ENCODE measurements at regions not wholly inside any gene's neighbourhood (a gene's known extent, or its start where the extent isn't known, plus 50 kb on each side); places are given as distances from the start of the nearest gene placed in this dataset.
"Not testable (repeated sequence)": the region's sequence is repeated elsewhere in the genome, so short reads cannot be mapped to it uniquely, and the experiment has no call there.

- no peak for DNase-seq
Observed at GRCh38 chr5:109992264-109992915, 302.7 kb downstream of the MAN2A1 start.

GRCh38 chr5:109994135-109994534, 304.4 kb downstream of the MAN2A1 start:
- no peak for DNase-seq

GRCh38 chr5:109996246-109996645, 306.5 kb downstream of the MAN2A1 start:
- DNase-seq = no peak

GRCh38 chr5:109997161-109997560, 307.4 kb downstream of the MAN2A1 start:
- DNase-seq = no peak

GRCh38 chr5:109998208-109998607, 308.5 kb downstream of the MAN2A1 start:
- DNase-seq = no peak

- no peak for DNase-seq
Observed at GRCh38 chr5:109998726-109999125, 309.0 kb downstream of the MAN2A1 start.

GRCh38 chr5:110001648-110002047, 311.9 kb downstream of the MAN2A1 start:
- DNase-seq = no peak

GRCh38 chr5:110002652-110003051, 312.9 kb downstream of the MAN2A1 start:
- DNase-seq = no peak

- not testable (repeated sequence) for DNase-seq
Observed at GRCh38 chr5:110005907-110006562, 316.3 kb downstream of the MAN2A1 start.

- DNase-seq = no peak
Observed at GRCh38 chr5:110007101-110007500, 317.4 kb downstream of the MAN2A1 start.

GRCh38 chr5:110008131-110008530, 318.4 kb downstream of the MAN2A1 start:
- no peak for DNase-seq

- DNase-seq = no peak
Observed at GRCh38 chr5:110012145-110012544, 322.4 kb downstream of the MAN2A1 start.

- no peak for DNase-seq
Observed at GRCh38 chr5:110013017-110013416, 323.3 kb downstream of the MAN2A1 start.

- DNase-seq = no peak
Observed at GRCh38 chr5:110017854-110018253, 328.1 kb downstream of the MAN2A1 start.

GRCh38 chr5:110018509-110018908, 328.8 kb downstream of the MAN2A1 start:
- no peak for DNase-seq

- DNase-seq = no peak
Observed at GRCh38 chr5:110019119-110019518, 329.4 kb downstream of the MAN2A1 start.

GRCh38 chr5:110019780-110020179, 330.1 kb downstream of the MAN2A1 start:
- DNase-seq = no peak

GRCh38 chr5:110021251-110021650, 331.5 kb downstream of the MAN2A1 start:
- DNase-seq = no peak

- no peak for DNase-seq
Observed at GRCh38 chr5:110025160-110025559, 335.4 kb downstream of the MAN2A1 start.

- no peak for DNase-seq
Observed at GRCh38 chr5:110027527-110028322, 338.0 kb downstream of the MAN2A1 start.

GRCh38 chr5:110031402-110032140, 341.8 kb downstream of the MAN2A1 start:
- DNase-seq = peak; percentile 15

- DNase-seq = no peak
Observed at GRCh38 chr5:110032376-110032775, 342.6 kb downstream of the MAN2A1 start.

- DNase-seq = no peak
Observed at GRCh38 chr5:110034056-110034600, 344.4 kb downstream of the MAN2A1 start.
